A549 (cell line): ENCODE measurements at regions not wholly inside any gene's neighbourhood (a gene's known extent, or its start where the extent isn't known, plus 50 kb on each side); places are given as distances from the start of the nearest gene placed in this dataset.

Experiments
- ATAC-seq, 2 experiments: fragments of 200-7000 bp in 1 of 2; fragments of >200 bp in 1 of 2; cut with Nextera tagmentation in 1 of 2; cut with Tn5 transposase in 1 of 2; 3 replicates each; pipeline versions ENCODE4 v1.8.0 to v1.9.1; 2018 to 2020; ENCODE audit warnings: mild to moderate bottlenecking in 1 of 2, moderate library complexity in 1 of 2
- CTCF ChIA-PET: fragments of 300-600 bp; sonication (Branson Sonifier 250); formaldehyde crosslinking; extraction: SDS; loops from one replicate; lab custom pipeline; 2021; ENCODE audit warnings: antibody characterized with exemption, inconsistent platforms; lab: Yijun Ruan, JAX
- POLR2A ChIA-PET: fragments of 350-600 bp; formaldehyde crosslinking; extraction: SDS; loops from one replicate; lab custom pipeline; 2021; ENCODE audit warnings: antibody characterized with exemption, inconsistent platforms; lab: Yijun Ruan, JAX
- DNase-seq, 2 experiments: peaks; one replicate each; pipeline versions ENCODE4 v3.0.0 to v3.0.0-alpha.2; 2011 to 2016; ENCODE audit warnings: low read depth in 1 of 2, low spot score in 1 of 2
- FAIRE-seq: peaks from 2 replicates; lab custom pipeline; 2011; peaks lifted over from hg19 to GRCh38; lab: Jason Lieb, UNC
- H3K27ac ChIP-seq, 2 experiments: fragments of >200 bp; sonication (Bioruptor Twin); formaldehyde crosslinking; 3 replicates each; pipeline ENCODE4 v1.5.1; 2016 to 2017
- H3K4me1 ChIP-seq: fragments of >200 bp; sonication (Bioruptor Twin); formaldehyde crosslinking; 3 replicates; pipeline ENCODE4 v1.6.1; 2016
- H3K4me2 ChIP-seq: fragments of >200 bp; sonication (Bioruptor Twin); formaldehyde crosslinking; 3 replicates; pipeline ENCODE4 v1.6.1; 2016
- H3K4me3 ChIP-seq: fragments of >200 bp; sonication (Bioruptor Twin); formaldehyde crosslinking; 3 replicates; pipeline ENCODE4 v1.5.1; 2016
- H3K9me3 ChIP-seq: fragments of >200 bp; sonication (Bioruptor Twin); formaldehyde crosslinking; 3 replicates; pipeline ENCODE4 v1.6.1; 2016
- CBX8 ChIP-seq: fragments of 200-600 bp; sonication (generic); IDR thresholded peaks from 2 replicates; pipeline ENCODE4 v1.6.1; 2016
- EHF ChIP-seq: fragments of 250-450 bp; sonication (Bioruptor Pico); IDR thresholded peaks from 2 replicates; pipeline ENCODE4 v1.5.0; 2020; ENCODE audit warnings: mild to moderate bottlenecking
- EHMT2 ChIP-seq: fragments of 200-600 bp; sonication (generic); IDR thresholded peaks from 2 replicates; pipeline ENCODE4 v1.6.1; 2016; ENCODE audit warnings: antibody characterized with exemption, low read depth, mild to moderate bottlenecking, moderate library complexity
- FOXS1 ChIP-seq: fragments of 250-450 bp; sonication (Bioruptor Pico); IDR thresholded peaks from 2 replicates; pipeline ENCODE4 v1.5.0; 2020; ENCODE audit warnings: mild to moderate bottlenecking, moderate library complexity
- GATA3 ChIP-seq: IDR thresholded peaks from 2 replicates; pipeline ENCODE4 v1.6.1; 2012; ENCODE audit warnings: borderline replicate concordance
- HOXB5 ChIP-seq: fragments of 250-450 bp; sonication (Bioruptor Pico); IDR thresholded peaks from 2 replicates; pipeline ENCODE4 v1.5.0; 2020; ENCODE audit warnings: mild to moderate bottlenecking, moderate library complexity
- KDM5A ChIP-seq: fragments of 200-600 bp; sonication (generic); IDR thresholded peaks from 2 replicates; pipeline ENCODE4 v1.6.1; 2016; ENCODE audit warnings: antibody characterized with exemption, mild to moderate bottlenecking
- MAFK ChIP-seq: fragments of 450-650 bp; IDR thresholded peaks from 2 replicates; pipeline ENCODE4 v1.6.1; 2014; ENCODE audit not compliant: partially characterized antibody
- MYC ChIP-seq: IDR thresholded peaks from 2 replicates; pipeline ENCODE4 v1.6.1; 2012; ENCODE audit warnings: mild to moderate bottlenecking, inconsistent platforms, low read length, improper control_type of control experiment, borderline replicate concordance
- NPAS2 ChIP-seq: fragments of 250-450 bp; sonication (Bioruptor Pico); IDR thresholded peaks from 2 replicates; pipeline ENCODE4 v1.8.0; 2022; ENCODE audit warnings: mild to moderate bottlenecking, moderate library complexity, borderline replicate concordance
- PHF8 ChIP-seq: fragments of 200-600 bp; sonication (generic); IDR thresholded peaks from 2 replicates; pipeline ENCODE4 v1.6.1; 2016; ENCODE audit warnings: low read depth, mild to moderate bottlenecking, antibody characterized with exemption, moderate library complexity, borderline replicate concordance
- RARB ChIP-seq: fragments of 250-450 bp; sonication (Bioruptor Pico); IDR thresholded peaks from 2 replicates; pipeline ENCODE4 v1.8.0; 2021; ENCODE audit warnings: mild to moderate bottlenecking, moderate library complexity
- RFX5 ChIP-seq: fragments of 450-650 bp; IDR thresholded peaks from 2 replicates; pipeline ENCODE4 v1.7.1; 2014; ENCODE audit warnings: antibody characterized with exemption, mild to moderate bottlenecking, moderate library complexity
- RNF2 ChIP-seq: fragments of 200-600 bp; sonication (generic); IDR thresholded peaks from 2 replicates; pipeline ENCODE4 v1.6.1; 2016; ENCODE audit warnings: low read depth, mild to moderate bottlenecking, antibody characterized with exemption, moderate library complexity, borderline replicate concordance
- SREBF2 ChIP-seq: fragments of 450-650 bp; IDR thresholded peaks from 2 replicates; pipeline ENCODE4 v1.6.1; 2014; ENCODE audit warnings: mild to moderate bottlenecking, moderate library complexity
- TFCP2L1 ChIP-seq: fragments of 250-450 bp; sonication (Bioruptor Pico); IDR thresholded peaks from 2 replicates; pipeline ENCODE4 v1.5.0; 2021; ENCODE audit warnings: mild to moderate bottlenecking
- ZFP36 ChIP-seq: fragments of 450-650 bp; IDR thresholded peaks from 2 replicates; pipeline ENCODE4 v1.6.1; 2014; ENCODE audit warnings: borderline replicate concordance; ENCODE audit not compliant: partially characterized antibody
- ZNF302 ChIP-seq: fragments of 250-450 bp; sonication (Bioruptor Pico); IDR thresholded peaks from 2 replicates; pipeline ENCODE4 v1.9.0; 2021; ENCODE audit warnings: inconsistent platforms, mild to moderate bottlenecking, moderate library complexity
- WGBS: methylation state at CpG from one replicate; pipeline ENCODE4 v1.1.6; 2017; ENCODE audit errors: missing lambda C conversion rate; 5-methylcytosine and 5-hydroxymethylcytosine counted together
- TF ChIP-seq, protein P1 (sequence below): IDR thresholded peaks from 2 replicates; pipeline ENCODE4 v1.6.1; 2012; ENCODE audit warnings: low read depth, borderline replicate concordance
- TF ChIP-seq, protein P2 (sequence below): fragments of >200 bp; sonication (Bioruptor Twin); formaldehyde crosslinking; IDR thresholded peaks from 3 replicates; pipeline ENCODE4 v1.6.1; 2016

DNA sequence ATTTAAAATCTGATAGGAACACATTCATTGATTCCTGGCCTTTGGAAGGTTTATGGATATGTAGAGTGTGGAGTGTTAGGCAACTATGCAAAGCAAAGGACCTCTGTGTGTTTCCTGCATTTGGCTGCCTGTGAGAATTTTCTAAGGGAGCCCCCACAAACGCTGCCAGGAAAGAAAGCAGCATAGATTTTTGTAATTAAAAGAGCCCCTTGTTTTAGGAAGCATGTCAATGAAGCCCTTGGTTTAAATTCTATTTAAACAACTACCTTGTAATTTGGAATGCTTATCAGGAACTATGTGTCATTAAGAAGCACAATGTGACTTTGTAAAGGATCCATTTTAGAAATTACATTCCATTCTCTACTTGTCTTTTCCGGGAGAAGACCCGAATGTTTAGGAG, 742.5 kb downstream of the NXPH1 start:
- no peak for ATAC-seq
- WGBS = 4% methylated on average over 3 of the region's 3 CpGs

DNA sequence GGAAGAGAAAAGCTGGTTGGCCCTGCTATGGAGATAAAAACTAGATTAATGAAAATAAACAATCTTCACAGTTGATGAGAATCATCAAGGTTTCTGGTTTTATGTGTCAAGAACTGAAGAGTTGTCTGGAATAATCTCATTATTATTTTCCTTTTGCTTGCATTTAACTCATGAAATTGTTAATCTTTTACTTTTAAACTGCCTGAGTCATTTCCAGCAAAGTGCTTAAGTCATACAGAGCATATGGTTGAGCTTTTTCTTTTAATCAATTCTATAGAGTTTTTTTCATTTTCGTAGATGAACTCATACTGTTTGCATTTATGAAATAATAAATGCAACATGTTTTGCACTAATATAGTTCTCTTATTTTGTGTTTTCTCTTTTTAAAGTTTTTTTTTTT, 747.9 kb downstream of the NXPH1 start:
- WGBS = 7% methylated on average over 1 of the region's 1 CpG
- ChIA-PET POLR2A (no interaction called here), CTCF (no interaction called here)
- FAIRE-seq (no peak), DNase-seq (no peak), ATAC-seq (no peak)
- H3K9me3 ChIP-seq = no peaks in the 10 kb centered on the region
- H3K27ac ChIP-seq = no peak overlapping the region
- H3K4me3 ChIP-seq = no peak overlapping the region
- H3K4me1 ChIP-seq = no peaks in the 10 kb centered on the region
- TF ChIP-seq ZNF302 = no peak
- no peak for TF ChIP-seq FOXS1 (CRISPR knock-in tag)
- no peak for TF ChIP-seq KDM5A
- TF ChIP-seq EHF (CRISPR knock-in tag) = no peak
- no peak for TF ChIP-seq MAFK
- TF ChIP-seq RARB (CRISPR knock-in tag) = no peak
- TF ChIP-seq MYC = no peak
- no peak for TF ChIP-seq SREBF2
- no peak for TF ChIP-seq NPAS2 (CRISPR knock-in tag)
- TF ChIP-seq EHMT2 = no peak
- no peak overlapping the region for H3K4me2 ChIP-seq

More for the DNA sequence above, 742.5 kb downstream of the NXPH1 start:
- FAIRE-seq (no peak), DNase-seq (no peak)
- H3K4me2 ChIP-seq = no peak overlapping the region
- ChIA-PET POLR2A (no interaction called here), CTCF (no interaction called here)
- no peaks in the 10 kb centered on the region for H3K4me1 ChIP-seq
- no peaks in the 10 kb centered on the region; the same call in 2 of the 3 replicates for H3K9me3 ChIP-seq
- TF ChIP-seq PHF8 (no peak), GATA3 (no peak), RNF2 (no peak), SREBF2 (no peak), HOXB5 (CRISPR knock-in tag) (no peak), EHF (CRISPR knock-in tag) (no peak), CBX8 (no peak), ZFP36 (no peak)
- TF ChIP-seq, protein P1, sequence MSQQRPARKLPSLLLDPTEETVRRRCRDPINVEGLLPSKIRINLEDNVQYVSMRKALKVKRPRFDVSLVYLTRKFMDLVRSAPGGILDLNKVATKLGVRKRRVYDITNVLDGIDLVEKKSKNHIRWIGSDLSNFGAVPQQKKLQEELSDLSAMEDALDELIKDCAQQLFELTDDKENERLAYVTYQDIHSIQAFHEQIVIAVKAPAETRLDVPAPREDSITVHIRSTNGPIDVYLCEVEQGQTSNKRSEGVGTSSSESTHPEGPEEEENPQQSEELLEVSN = no peak
- H3K27ac ChIP-seq = no peak overlapping the region
- no peak overlapping the region for H3K4me3 ChIP-seq

DNA sequence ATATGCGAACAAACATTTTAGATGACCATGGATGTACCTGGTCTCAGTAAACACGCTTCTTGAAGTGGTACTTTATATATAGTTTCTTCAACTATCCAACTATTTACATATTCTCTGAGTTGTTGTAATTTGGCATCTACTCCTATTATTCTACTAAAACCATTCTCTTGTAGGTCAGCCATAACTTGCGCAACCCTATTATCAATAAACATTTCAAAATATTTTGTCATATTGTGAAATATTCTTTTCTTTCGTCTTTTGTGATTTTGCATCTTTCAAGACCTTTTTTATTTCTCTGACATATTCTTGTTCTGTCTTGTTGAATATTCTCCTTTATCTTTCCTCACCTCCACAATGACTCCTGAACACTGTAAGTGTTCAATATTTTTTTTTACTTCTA, 753.3 kb downstream of the NXPH1 start:
- H3K4me1 ChIP-seq = no peaks in the 10 kb centered on the region

More for the DNA sequence above, 753.3 kb downstream of the NXPH1 start:
- WGBS = 44% methylated on average over 4 of the region's 4 CpGs
- H3K4me2 ChIP-seq = no peak overlapping the region
- no peak overlapping the region for H3K4me3 ChIP-seq
- POLR2A ChIA-PET = no interaction called here
- DNase-seq (no peak), ATAC-seq (no peak)
- H3K9me3 ChIP-seq = no peaks in the 10 kb centered on the region
- TF ChIP-seq RFX5 = no peak
- no peak for TF ChIP-seq MYC
- TF ChIP-seq, protein P2, sequence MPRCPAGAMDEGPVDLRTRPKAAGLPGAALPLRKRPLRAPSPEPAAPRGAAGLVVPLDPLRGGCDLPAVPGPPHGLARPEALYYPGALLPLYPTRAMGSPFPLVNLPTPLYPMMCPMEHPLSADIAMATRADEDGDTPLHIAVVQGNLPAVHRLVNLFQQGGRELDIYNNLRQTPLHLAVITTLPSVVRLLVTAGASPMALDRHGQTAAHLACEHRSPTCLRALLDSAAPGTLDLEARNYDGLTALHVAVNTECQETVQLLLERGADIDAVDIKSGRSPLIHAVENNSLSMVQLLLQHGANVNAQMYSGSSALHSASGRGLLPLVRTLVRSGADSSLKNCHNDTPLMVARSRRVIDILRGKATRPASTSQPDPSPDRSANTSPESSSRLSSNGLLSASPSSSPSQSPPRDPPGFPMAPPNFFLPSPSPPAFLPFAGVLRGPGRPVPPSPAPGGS = no peak
- no peak for TF ChIP-seq TFCP2L1 (CRISPR knock-in tag)
- TF ChIP-seq, protein P1 = no peak
- TF ChIP-seq EHMT2 = no peak
- TF ChIP-seq, all 56 proteins: peak for 0
- no peak overlapping the region for H3K27ac ChIP-seq
- CTCF ChIA-PET = no interaction called here
- no peak for FAIRE-seq
